Colon (tissue), 2 donors: ENCODE measurements at regions not wholly inside any gene's neighbourhood (a gene's known extent, or its start where the extent isn't known, plus 50 kb on each side); places are given as distances from the start of the nearest gene placed in this dataset.
A peak's percentile ranks its signal among the peaks of the same experiment; 100 is the strongest.

ENCODE experiments used
- FAIRE-seq: peaks from 2 replicates; lab custom pipeline; 2012; peaks lifted over from hg19 to GRCh38; lab: Jason Lieb, UNC
- donor health status: control.
- donor health status: control.

- FAIRE-seq, result no peak
These were observed 324.2 kb upstream of the ATP11B start for GRCh38 chr3:182469086-182469485.

GRCh38 chr3:182470187-182470586 is 323.1 kb upstream of the ATP11B start:
- no peak for FAIRE-seq

- FAIRE-seq, result no peak
These were observed 320.1 kb upstream of the ATP11B start for GRCh38 chr3:182473191-182473710.

GRCh38 chr3:182478369-182478768 is 314.9 kb upstream of the ATP11B start:
- no peak for FAIRE-seq

- no peak for FAIRE-seq
These were observed 313.6 kb upstream of the ATP11B start for GRCh38 chr3:182479419-182480336.

GRCh38 chr3:182482705-182483104 is 310.6 kb upstream of the ATP11B start:
- FAIRE-seq, result no peak

GRCh38 chr3:182484682-182485081 is 308.6 kb upstream of the ATP11B start:
- no peak for FAIRE-seq

- peak; percentile 80 for FAIRE-seq
These were observed 308.0 kb upstream of the ATP11B start for GRCh38 chr3:182485301-182485700.

GRCh38 chr3:182486463-182486862 is 306.8 kb upstream of the ATP11B start:
- no peak for FAIRE-seq

GRCh38 chr3:182487143-182487542 is 306.2 kb upstream of the ATP11B start:
- FAIRE-seq, result no peak

GRCh38 chr3:182487611-182488010 is 305.7 kb upstream of the ATP11B start:
- FAIRE-seq, result no peak

- peak; percentile 18 for FAIRE-seq
These were observed 302.5 kb upstream of the ATP11B start for GRCh38 chr3:182490596-182491491.

- no peak for FAIRE-seq
These were observed 301.7 kb upstream of the ATP11B start for GRCh38 chr3:182491577-182491976.

GRCh38 chr3:182492536-182492935 is 300.8 kb upstream of the ATP11B start:
- no peak for FAIRE-seq

GRCh38 chr3:182500289-182500688 is 293.0 kb upstream of the ATP11B start:
- FAIRE-seq, result no peak

GRCh38 chr3:182501856-182502255 is 291.4 kb upstream of the ATP11B start:
- no peak for FAIRE-seq

GRCh38 chr3:182503401-182503800 is 289.9 kb upstream of the ATP11B start:
- FAIRE-seq, result no peak

GRCh38 chr3:182508919-182509711 is 284.2 kb upstream of the ATP11B start:
- no peak for FAIRE-seq

- no peak for FAIRE-seq
These were observed 283.4 kb upstream of the ATP11B start for GRCh38 chr3:182509844-182510460.

- FAIRE-seq, result no peak
These were observed 278.9 kb upstream of the ATP11B start for GRCh38 chr3:182514236-182514964.
